Peyer's patch (tissue), 4 donors: ENCODE measurements at regions not wholly inside any gene's neighbourhood (a gene's known extent, or its start where the extent isn't known, plus 50 kb on each side); places are given as distances from the start of the nearest gene placed in this dataset.

ENCODE experiments used
- POLR2A ChIP-seq, 2 donors: fragments of 450-650 bp; IDR thresholded peaks; one replicate each; pipeline ENCODE4 v1.5.1; 2017; ENCODE audit warnings: antibody characterized with exemption in 2 of 2, mild to moderate bottlenecking in 2 of 2, moderate library complexity in 2 of 2
- TF ChIP-seq, protein P1 (sequence below), 6 experiments: fragments of 450-650 bp in 4 of 6; fragments of 200-600 bp in 2 of 6; sonication (generic) in 1 of 6; IDR thresholded peaks; one replicate each; pipeline ENCODE4 v1.5.1; 2017 to 2019; ENCODE audit warnings: antibody characterized with exemption in 6 of 6, mild to moderate bottlenecking in 3 of 6, moderate library complexity in 1 of 6

DNA sequence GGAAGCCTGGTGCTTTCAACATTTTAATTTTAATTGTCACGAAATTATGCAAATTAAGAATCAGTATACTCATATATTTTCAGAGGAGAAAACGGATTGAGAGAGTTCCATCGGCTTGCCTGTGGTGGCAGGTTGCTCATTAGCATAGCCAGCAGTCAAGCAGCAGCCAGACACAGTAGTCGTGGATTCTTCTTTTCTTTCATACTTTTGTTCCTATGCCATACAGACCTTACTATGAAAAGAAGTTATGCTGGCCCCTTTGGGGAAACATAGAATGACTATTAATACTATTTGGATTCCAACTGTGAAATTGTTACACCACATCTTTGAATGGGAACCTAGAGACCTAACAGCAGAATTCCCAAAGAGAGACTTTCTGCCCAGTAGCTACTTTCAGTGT lies 617.7 kb upstream of the CA10 start:
- TF ChIP-seq, protein P1, sequence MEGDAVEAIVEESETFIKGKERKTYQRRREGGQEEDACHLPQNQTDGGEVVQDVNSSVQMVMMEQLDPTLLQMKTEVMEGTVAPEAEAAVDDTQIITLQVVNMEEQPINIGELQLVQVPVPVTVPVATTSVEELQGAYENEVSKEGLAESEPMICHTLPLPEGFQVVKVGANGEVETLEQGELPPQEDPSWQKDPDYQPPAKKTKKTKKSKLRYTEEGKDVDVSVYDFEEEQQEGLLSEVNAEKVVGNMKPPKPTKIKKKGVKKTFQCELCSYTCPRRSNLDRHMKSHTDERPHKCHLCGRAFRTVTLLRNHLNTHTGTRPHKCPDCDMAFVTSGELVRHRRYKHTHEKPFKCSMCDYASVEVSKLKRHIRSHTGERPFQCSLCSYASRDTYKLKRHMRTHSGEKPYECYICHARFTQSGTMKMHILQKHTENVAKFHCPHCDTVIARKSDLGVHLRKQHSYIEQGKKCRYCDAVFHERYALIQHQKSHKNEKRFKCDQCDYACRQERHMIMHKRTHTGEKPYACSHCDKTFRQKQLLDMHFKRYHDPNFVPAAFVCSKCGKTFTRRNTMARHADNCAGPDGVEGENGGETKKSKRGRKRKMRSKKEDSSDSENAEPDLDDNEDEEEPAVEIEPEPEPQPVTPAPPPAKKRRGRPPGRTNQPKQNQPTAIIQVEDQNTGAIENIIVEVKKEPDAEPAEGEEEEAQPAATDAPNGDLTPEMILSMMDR (IDR thresholded peaks at IDR 0.05): no peak
- TF ChIP-seq POLR2A (IDR thresholded peaks at IDR 0.05): no peak
